Adrenal gland (tissue), 5 donors: ENCODE measurements at regions not wholly inside any gene's neighbourhood (a gene's known extent, or its start where the extent isn't known, plus 50 kb on each side); places are given as distances from the start of the nearest gene placed in this dataset.

ENCODE experiments used
- POLR2A ChIP-seq, 2 donors: fragments of 450-650 bp; IDR thresholded peaks; one replicate each; pipeline ENCODE4 v1.6.1; 2017; ENCODE audit warnings: antibody characterized with exemption in 2 of 2, mild to moderate bottlenecking in 2 of 2, moderate library complexity in 1 of 2
- TF ChIP-seq, protein P1 (sequence below), 6 experiments: fragments of 450-650 bp in 4 of 6; fragments of 200-600 bp in 2 of 6; sonication (generic) in 1 of 6; IDR thresholded peaks; 1 replicate in 5 of 6; 2 replicates in 1 of 6; pipeline versions ENCODE4 v1.5.1 to v1.8.0; 2016 to 2021; ENCODE audit warnings: antibody characterized with exemption in 6 of 6, mild to moderate bottlenecking in 2 of 6, moderate library complexity in 1 of 6
- donor health status: DM: no; HTN: no; CAD: no.

DNA sequence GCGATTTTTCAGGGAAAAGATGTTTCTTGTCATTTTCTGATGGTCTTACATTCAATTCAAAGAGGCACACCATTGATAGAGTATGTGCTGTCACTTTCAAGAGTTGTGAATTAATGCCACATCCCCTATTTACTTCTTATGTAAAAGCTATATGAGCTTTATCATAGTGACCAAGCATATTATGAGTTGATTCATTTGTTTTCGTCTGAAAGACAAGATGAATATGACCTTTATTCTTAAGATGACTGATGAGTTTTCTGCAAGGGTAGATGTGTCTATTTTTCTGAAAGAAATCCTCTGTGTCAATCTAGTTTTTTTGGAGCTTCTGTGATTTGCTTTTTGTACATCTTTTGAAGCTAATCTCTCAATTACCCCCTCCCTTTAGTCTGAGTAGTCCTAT is 676.3 kb upstream of the ARGLU1 start:
- TF ChIP-seq POLR2A (IDR thresholded peaks at IDR 0.05) = no peak
- TF ChIP-seq, protein P1, sequence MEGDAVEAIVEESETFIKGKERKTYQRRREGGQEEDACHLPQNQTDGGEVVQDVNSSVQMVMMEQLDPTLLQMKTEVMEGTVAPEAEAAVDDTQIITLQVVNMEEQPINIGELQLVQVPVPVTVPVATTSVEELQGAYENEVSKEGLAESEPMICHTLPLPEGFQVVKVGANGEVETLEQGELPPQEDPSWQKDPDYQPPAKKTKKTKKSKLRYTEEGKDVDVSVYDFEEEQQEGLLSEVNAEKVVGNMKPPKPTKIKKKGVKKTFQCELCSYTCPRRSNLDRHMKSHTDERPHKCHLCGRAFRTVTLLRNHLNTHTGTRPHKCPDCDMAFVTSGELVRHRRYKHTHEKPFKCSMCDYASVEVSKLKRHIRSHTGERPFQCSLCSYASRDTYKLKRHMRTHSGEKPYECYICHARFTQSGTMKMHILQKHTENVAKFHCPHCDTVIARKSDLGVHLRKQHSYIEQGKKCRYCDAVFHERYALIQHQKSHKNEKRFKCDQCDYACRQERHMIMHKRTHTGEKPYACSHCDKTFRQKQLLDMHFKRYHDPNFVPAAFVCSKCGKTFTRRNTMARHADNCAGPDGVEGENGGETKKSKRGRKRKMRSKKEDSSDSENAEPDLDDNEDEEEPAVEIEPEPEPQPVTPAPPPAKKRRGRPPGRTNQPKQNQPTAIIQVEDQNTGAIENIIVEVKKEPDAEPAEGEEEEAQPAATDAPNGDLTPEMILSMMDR (IDR thresholded peaks at IDR 0.05) = no peak
